GM20000 (cell line): ENCODE measurements at regions not wholly inside any gene's neighbourhood (a gene's known extent, or its start where the extent isn't known, plus 50 kb on each side); places are given as distances from the start of the nearest gene placed in this dataset.

Experiments used
- DNase-seq: peaks from one replicate; pipeline ENCODE4 v3.0.0; 2012; ENCODE audit warnings: low spot score
- TF ChIP-seq, protein P1 (sequence below): IDR thresholded peaks from 2 replicates; pipeline ENCODE4 v1.5.1; 2012; ENCODE audit warnings: mild to moderate bottlenecking, control low read depth; ENCODE audit errors: extremely low read depth, missing control alignments

DNA sequence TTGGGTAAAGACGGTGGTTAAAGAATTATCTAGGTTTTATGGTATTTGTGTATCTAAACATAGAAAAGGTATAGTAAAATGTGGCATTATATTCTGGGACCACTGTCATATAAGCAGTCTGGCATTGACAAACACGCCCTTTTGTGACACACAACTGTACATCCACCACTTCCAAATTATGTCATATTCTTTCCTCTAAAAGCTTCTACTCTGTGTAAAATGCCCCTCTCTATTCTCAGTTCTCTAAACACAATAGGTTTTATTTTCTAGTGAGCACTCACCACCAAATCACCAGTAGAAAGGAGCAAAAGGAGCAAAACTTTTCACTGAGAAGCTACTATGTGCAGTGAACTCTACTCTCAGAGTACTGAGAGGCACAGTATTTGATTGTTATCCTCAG lies 88.1 kb upstream of the PIEZO2 start:
- DNase-seq: no peak
- TF ChIP-seq, protein P1, sequence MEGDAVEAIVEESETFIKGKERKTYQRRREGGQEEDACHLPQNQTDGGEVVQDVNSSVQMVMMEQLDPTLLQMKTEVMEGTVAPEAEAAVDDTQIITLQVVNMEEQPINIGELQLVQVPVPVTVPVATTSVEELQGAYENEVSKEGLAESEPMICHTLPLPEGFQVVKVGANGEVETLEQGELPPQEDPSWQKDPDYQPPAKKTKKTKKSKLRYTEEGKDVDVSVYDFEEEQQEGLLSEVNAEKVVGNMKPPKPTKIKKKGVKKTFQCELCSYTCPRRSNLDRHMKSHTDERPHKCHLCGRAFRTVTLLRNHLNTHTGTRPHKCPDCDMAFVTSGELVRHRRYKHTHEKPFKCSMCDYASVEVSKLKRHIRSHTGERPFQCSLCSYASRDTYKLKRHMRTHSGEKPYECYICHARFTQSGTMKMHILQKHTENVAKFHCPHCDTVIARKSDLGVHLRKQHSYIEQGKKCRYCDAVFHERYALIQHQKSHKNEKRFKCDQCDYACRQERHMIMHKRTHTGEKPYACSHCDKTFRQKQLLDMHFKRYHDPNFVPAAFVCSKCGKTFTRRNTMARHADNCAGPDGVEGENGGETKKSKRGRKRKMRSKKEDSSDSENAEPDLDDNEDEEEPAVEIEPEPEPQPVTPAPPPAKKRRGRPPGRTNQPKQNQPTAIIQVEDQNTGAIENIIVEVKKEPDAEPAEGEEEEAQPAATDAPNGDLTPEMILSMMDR: no peak

DNA sequence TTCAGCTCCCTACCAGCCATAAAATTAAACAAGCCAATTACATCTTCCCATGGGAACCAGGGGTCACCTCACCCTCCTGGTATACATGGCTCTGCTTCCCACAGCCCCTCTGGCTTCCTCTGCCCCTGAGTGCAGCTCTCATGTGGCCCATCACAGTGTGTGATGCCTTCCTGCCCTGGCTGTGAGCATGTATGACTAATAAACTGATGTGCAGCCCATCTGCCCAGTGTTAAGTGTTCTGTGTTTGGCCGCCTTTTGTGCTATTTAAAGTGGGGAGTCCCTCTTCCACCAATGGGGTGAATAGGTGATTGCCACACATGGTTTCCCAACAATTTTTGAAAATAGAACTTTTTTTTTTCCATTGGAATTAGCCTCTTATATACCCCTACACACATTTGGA lies 87.7 kb upstream of the PIEZO2 start:
- TF ChIP-seq, protein P1: no peak
- DNase-seq: no peak

DNA sequence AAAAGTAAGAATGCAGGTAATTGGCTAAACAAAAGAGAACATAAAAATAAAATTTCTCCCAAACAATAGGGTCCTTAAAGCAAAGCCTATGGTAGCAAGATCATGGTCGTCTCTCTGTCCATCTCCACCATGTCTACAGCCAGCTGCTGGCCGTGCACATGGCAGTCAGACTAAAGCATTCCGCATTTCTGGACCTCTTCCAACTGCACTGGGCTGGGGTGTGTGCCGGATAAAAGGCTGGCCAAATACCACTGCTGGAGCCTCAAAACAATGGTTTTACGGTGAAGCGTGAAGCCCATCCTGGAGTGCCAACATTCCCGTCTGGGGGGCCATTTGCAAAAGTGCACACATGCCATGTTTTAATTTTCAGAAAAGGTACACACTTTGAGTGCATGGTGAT lies 74.8 kb upstream of the PIEZO2 start:
- no peak for DNase-seq
- TF ChIP-seq, protein P1: no peak

DNA sequence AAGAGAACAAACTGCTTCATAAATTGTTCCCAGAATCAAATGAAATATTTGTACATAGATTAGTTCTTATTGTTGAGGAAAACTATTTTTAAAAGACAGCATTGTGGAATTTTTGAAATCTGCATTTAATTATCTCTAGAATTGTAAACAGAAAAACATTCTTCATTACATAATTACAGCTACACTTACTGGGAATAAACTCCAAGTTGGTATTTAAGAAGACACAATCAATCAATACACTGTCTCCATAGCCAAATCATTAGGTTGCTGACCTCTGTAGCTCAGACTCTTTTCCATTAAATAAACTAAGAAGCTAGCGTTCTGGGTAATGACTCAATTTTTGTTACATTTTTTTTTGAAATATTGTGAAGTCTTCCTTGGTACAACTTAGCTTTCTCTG lies 70.2 kb upstream of the PIEZO2 start:
- TF ChIP-seq, protein P1: no peak
- no peak for DNase-seq

DNA sequence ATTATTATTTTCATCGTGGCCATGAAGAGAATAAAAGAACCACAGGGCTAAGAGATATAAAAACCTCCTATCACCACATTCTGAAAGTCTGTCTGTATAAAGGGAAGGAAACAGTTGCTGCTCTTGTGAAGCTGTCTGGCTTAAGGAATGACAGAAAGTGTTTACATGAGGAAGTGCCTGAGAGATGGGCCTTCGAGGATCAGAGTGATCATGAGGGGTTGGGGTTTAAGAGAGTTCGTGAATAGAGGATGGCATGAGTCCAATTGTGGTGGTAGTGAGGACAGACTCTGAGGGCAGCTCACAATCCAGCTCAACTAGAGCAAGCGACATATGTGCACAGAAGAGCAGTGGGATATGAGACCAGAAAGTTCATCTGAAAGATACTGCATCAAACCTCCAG lies 65.8 kb upstream of the PIEZO2 start:
- TF ChIP-seq, protein P1: no peak

DNA sequence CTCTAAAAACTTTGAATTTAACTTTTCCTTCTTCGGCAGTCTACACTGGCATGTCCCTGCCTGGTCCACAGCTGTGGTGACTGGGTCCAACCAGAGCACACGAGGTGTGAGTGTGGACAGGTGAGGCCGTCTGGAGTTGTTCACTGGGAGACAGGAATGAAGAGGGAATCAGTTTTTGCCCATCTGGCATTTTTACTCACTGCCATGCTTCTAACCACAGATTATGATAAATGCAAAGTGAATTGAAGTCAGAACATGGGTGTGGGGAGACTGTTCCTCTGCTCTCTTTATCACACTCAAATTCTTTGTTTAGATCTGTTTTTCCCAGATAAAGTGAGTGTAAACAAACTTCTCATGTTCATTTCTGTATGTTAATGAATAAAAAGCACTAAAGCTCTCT lies 54.7 kb upstream of the PIEZO2 start:
- no peak for DNase-seq
- TF ChIP-seq, protein P1: no peak

More for the DNA sequence above, 65.8 kb upstream of the PIEZO2 start:
- DNase-seq: no peak

DNA sequence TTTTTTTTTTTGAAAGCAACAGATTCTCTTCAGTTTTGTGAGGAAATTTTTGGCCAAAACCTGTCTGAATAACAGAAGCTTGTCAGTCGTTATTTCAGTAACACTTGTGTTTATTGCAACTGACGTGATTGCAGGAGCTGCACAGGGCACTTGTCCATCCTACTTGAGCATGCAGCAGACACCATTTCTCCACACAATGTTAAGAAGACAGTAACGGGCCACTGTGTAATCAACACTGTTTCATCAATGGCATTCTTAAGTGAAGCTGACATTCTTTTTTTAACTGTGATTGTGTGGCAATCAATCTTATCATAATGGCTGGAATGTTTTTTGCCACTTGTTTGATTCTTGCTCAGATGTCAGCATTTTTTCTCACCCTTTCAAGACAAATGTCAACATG lies 50.1 kb upstream of the PIEZO2 start:
- DNase-seq: no peak
- TF ChIP-seq, protein P1: no peak
